MM.1S (cell line): ENCODE measurements at regions not wholly inside any gene's neighbourhood (a gene's known extent, or its start where the extent isn't known, plus 50 kb on each side); places are given as distances from the start of the nearest gene placed in this dataset.

Experiments
- CTCF ChIP-seq: fragments of 300-600 bp; sonication (generic); IDR thresholded peaks from 2 replicates; pipeline ENCODE4 v1.5.1; 2016; ENCODE audit warnings: antibody characterized with exemption, low read length, mixed read lengths
- EZH2 ChIP-seq: fragments of 300-600 bp; sonication (generic); optimal IDR thresholded peaks from 2 replicates; pipeline ENCODE3; 2017; ENCODE audit warnings: low read depth, mild to moderate bottlenecking, antibody characterized with exemption, low read length, mixed read lengths

- no peak for TF ChIP-seq CTCF
- no peak for TF ChIP-seq EZH2
Observed at GRCh38 chr1:101460739-101461138, 223.9 kb downstream of the S1PR1 start.
